Lower leg skin (tissue), 3 donors: ENCODE measurements at regions not wholly inside any gene's neighbourhood (a gene's known extent, or its start where the extent isn't known, plus 50 kb on each side); places are given as distances from the start of the nearest gene placed in this dataset.

Experiments
- CTCF ChIP-seq, 3 donors: fragments of 450-650 bp; IDR thresholded peaks; one replicate each; pipeline ENCODE4 v1.5.1; 2016; ENCODE audit warnings: antibody characterized with exemption in 3 of 3, mild to moderate bottlenecking in 3 of 3, moderate library complexity in 2 of 3
- POLR2A ChIP-seq, 2 donors: fragments of 450-650 bp; IDR thresholded peaks; one replicate each; pipeline ENCODE4 v1.6.1; 2016 to 2017; ENCODE audit warnings: antibody characterized with exemption in 2 of 2, mild to moderate bottlenecking in 1 of 2, moderate library complexity in 1 of 2

- TF ChIP-seq POLR2A (IDR thresholded peaks at IDR 0.05) (no peak), CTCF (IDR thresholded peaks at IDR 0.05) (no peak)
Measured at GRCh38 chr17:31647661-31648060, 211.4 kb downstream of the COPRS start.
